ENCODE measurements at regions not wholly inside any gene's neighbourhood (a gene's known extent, or its start where the extent isn't known, plus 50 kb on each side); places are given as distances from the start of the nearest gene placed in this dataset.

GRCh38 chr14:26855077-26855753, 257.4 kb upstream of the NOVA1 start (continued):
- TF ChIP-seq EZH2 (IDR thresholded peaks at IDR 0.05; ENCODE audit: borderline replicate concordance, insufficient read depth, low read length, poor library complexity, severe bottlenecking): no peak
- TF ChIP-seq SMC3 (conservative IDR thresholded peaks at IDR 0.05; ENCODE audit: poor library complexity): no peak
- no peak for TF ChIP-seq RAD21 (conservative IDR thresholded peaks at IDR 0.05)
- TF ChIP-seq POLR2AphosphoS5 (IDR thresholded peaks at IDR 0.05): no peak

GRCh38 chr14:26856876-26857518, 259.2 kb upstream of the NOVA1 start:
- no peak overlapping the region for H2AFZ ChIP-seq (ENCODE audit: low read depth, low read length)
- no peaks in the 10 kb centered on the region for H3K79me2 ChIP-seq (replicated peaks; ENCODE audit: insufficient read depth, low read length)
- H4K20me1 ChIP-seq (ENCODE audit: insufficient read depth): no peaks in the 10 kb centered on the region
- H3K27ac ChIP-seq (ENCODE audit: low read length): no peak overlapping the region
- no peak overlapping the region for H3K4me2 ChIP-seq (ENCODE audit: low read length)
- H3K27me3 ChIP-seq (ENCODE audit: insufficient read depth, low read depth, low read length): no peaks in the 10 kb centered on the region
- H3K9me3 ChIP-seq (ENCODE audit: low read length): no peaks in the 10 kb centered on the region
- no peaks in the 10 kb centered on the region for H3K9me2 ChIP-seq (ENCODE audit: insufficient read depth, low read length)
- no peaks in the 10 kb centered on the region for H3K36me3 ChIP-seq (ENCODE audit: insufficient read depth, low read length)
- H3K4me3 ChIP-seq (ENCODE audit: low read length): no peak overlapping the region
- H3K9ac ChIP-seq (ENCODE audit: low read length): no peak overlapping the region
- no peaks in the 10 kb centered on the region for H3F3A ChIP-seq (ENCODE audit: insufficient read depth, low read length, poor library complexity, severe bottlenecking)
- TF ChIP-seq RAD21 (conservative IDR thresholded peaks at IDR 0.05) (no peak), EZH2 (IDR thresholded peaks at IDR 0.05; ENCODE audit: borderline replicate concordance, insufficient read depth, low read length, poor library complexity, severe bottlenecking) (no peak), SMC3 (conservative IDR thresholded peaks at IDR 0.05; ENCODE audit: poor library complexity) (no peak), EP300 (conservative IDR thresholded peaks at IDR 0.05; ENCODE audit: poor library complexity, severe bottlenecking) (no peak), REST (IDR thresholded peaks at IDR 0.05; ENCODE audit: borderline replicate concordance) (no peak), MXI1 (conservative IDR thresholded peaks at IDR 0.05; ENCODE audit: poor library complexity, severe bottlenecking) (no peak), POLR2AphosphoS5 (IDR thresholded peaks at IDR 0.05) (no peak), TAF1 (IDR thresholded peaks at IDR 0.05; ENCODE audit: low read depth) (no peak), CTCF (IDR thresholded peaks at IDR 0.05; ENCODE audit: poor library complexity, severe bottlenecking) (no peak)

- H3K9ac ChIP-seq (ENCODE audit: low read length): no peak overlapping the region
- H3K4me2 ChIP-seq (ENCODE audit: low read length): no peak overlapping the region
- no peaks in the 10 kb centered on the region for H3K9me2 ChIP-seq (ENCODE audit: insufficient read depth, low read length)
- H3K36me3 ChIP-seq (ENCODE audit: insufficient read depth, low read length): no peaks in the 10 kb centered on the region
- H3K79me2 ChIP-seq (replicated peaks; ENCODE audit: insufficient read depth, low read length): no peaks in the 10 kb centered on the region
- no peak overlapping the region for H3K27ac ChIP-seq (ENCODE audit: low read length)
- H3K27me3 ChIP-seq (ENCODE audit: insufficient read depth, low read depth, low read length): no peaks in the 10 kb centered on the region
- H3K9me3 ChIP-seq (ENCODE audit: low read length): no peaks in the 10 kb centered on the region
- H3F3A ChIP-seq (ENCODE audit: insufficient read depth, low read length, poor library complexity, severe bottlenecking): no peaks in the 10 kb centered on the region
- H4K20me1 ChIP-seq (ENCODE audit: insufficient read depth): no peaks in the 10 kb centered on the region
- no peak overlapping the region for H3K4me3 ChIP-seq (ENCODE audit: low read length)
- TF ChIP-seq REST (IDR thresholded peaks at IDR 0.05; ENCODE audit: borderline replicate concordance): no peak
- TF ChIP-seq CTCF (IDR thresholded peaks at IDR 0.05; ENCODE audit: poor library complexity, severe bottlenecking): no peak
- no peak for TF ChIP-seq RAD21 (conservative IDR thresholded peaks at IDR 0.05)
- no peak for TF ChIP-seq POLR2AphosphoS5 (IDR thresholded peaks at IDR 0.05)
- no peak overlapping the region for H2AFZ ChIP-seq (ENCODE audit: low read depth, low read length)
These were observed 261.6 kb upstream of the NOVA1 start for GRCh38 chr14:26859483-26859882.
